Upper lobe of right lung (tissue), 1 donor: ENCODE measurements at regions not wholly inside any gene's neighbourhood (a gene's known extent, or its start where the extent isn't known, plus 50 kb on each side); places are given as distances from the start of the nearest gene placed in this dataset.

Experiments used
- ATAC-seq: fragments of 200-7000 bp; cut with Tn5 transposase; one replicate; pipeline ENCODE4 v1.9.1; 2020; ENCODE audit warnings: mild to moderate bottlenecking, moderate library complexity
- DNase-seq: peaks from one replicate; pipeline ENCODE4 v3.0.0-alpha.2; 2020
- H3K27ac ChIP-seq: fragments of 200-600 bp; one replicate; pipeline ENCODE4 v1.8.0; 2022
- H3K27me3 ChIP-seq: fragments of 200-600 bp; one replicate; pipeline ENCODE4 v1.8.0; 2022; ENCODE audit warnings: mild to moderate bottlenecking
- H3K36me3 ChIP-seq: fragments of 200-600 bp; one replicate; pipeline ENCODE4 v1.8.0; 2022
- H3K4me1 ChIP-seq: fragments of 200-600 bp; one replicate; pipeline ENCODE4 v1.8.0; 2022
- H3K4me3 ChIP-seq: fragments of 200-600 bp; one replicate; pipeline ENCODE4 v1.8.0; 2022; ENCODE audit warnings: mild to moderate bottlenecking
- H3K9me3 ChIP-seq: fragments of 200-600 bp; one replicate; pipeline ENCODE4 v1.8.0; 2022
- CTCF ChIP-seq: fragments of 200-600 bp; IDR thresholded peaks from one replicate; pipeline ENCODE4 v1.8.0; 2022; ENCODE audit warnings: antibody characterized with exemption
- intact Hi-C: fragments of 100-400 bp; cut with DNase I; formaldehyde crosslinking; loops from one replicate; pipeline ENCODE4 v1.11.0; 2022
- donor health status: DM: no; HTN: yes; CAD: no; lungs with severe emphysema.

DNA sequence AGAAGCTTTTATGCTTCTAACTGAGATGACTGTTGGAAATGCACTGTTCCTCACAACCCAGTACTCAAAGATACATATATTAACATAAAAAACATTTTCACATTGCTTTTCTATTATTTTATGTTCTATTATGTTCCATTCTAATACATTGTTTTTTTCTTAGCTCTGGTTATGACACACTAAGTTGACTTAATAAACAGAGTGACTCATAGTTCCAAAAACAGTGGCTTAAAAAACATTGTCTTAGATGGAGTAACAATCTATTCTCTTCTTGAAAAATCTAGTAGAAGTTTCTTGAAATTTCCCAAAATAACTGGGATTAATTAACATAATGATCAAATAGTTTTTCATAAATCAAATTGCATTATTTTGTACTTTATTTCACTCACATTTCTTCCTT, 328.2 kb upstream of the LRATD1 start:
- intact Hi-C loops = no loop called here
- no peaks in the 10 kb centered on the region for H3K36me3 ChIP-seq
- no peaks in the 10 kb centered on the region for H3K9me3 ChIP-seq
- H3K27me3 ChIP-seq = no peaks in the 10 kb centered on the region
- no peak for DNase-seq
- no peak for TF ChIP-seq CTCF
- H3K27ac ChIP-seq = no peak overlapping the region
- H3K4me3 ChIP-seq = no peak overlapping the region
- H3K4me1 ChIP-seq = no peaks in the 10 kb centered on the region
- ATAC-seq = no peak

DNA sequence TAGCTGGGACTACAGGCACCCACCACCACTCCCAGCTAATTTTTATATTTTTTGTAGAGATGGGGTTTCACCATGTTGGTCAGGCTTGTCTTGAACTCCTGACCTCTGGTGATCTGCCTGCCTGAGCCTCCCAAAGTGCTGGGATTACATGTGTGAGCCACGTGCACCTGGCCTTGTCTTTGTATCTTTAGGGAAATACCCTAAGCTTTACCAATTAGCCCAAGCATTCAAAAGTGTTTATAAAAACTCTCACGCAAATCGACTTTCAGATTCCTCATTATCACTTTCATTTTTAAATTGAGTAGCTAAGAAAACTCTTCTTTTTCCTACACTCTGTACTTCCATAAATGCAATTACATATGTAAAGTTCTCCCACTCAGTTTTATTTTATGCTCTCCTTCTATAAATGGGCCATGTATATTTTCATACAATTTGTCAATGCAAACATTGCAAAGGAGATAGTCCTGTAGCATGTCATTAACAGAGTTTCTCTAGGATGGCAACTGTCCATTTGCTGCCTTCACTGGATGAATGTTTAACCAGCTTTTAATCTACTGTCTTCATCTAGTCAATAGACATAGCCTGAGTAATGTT, 326.2 kb upstream of the LRATD1 start:
- Histone ChIP-seq H3K4me1 (no peaks in the 10 kb centered on the region), H3K9me3 (no peaks in the 10 kb centered on the region), H3K27ac (no peak overlapping the region), H3K27me3 (no peaks in the 10 kb centered on the region), H3K36me3 (no peaks in the 10 kb centered on the region), H3K4me3 (no peak overlapping the region)
- DNase-seq (no peak), ATAC-seq (no peak)
- intact Hi-C loops = no loop called here
- TF ChIP-seq CTCF = no peak

- Histone ChIP-seq H3K9me3 (no peaks in the 10 kb centered on the region), H3K27ac (no peak overlapping the region), H3K27me3 (no peaks in the 10 kb centered on the region), H3K4me3 (no peak overlapping the region), H3K4me1 (no peaks in the 10 kb centered on the region), H3K36me3 (no peaks in the 10 kb centered on the region)
- intact Hi-C loops = no loop called here
- no peak for TF ChIP-seq CTCF
- DNase-seq (no peak), ATAC-seq (no peak)
These were observed 319.2 kb upstream of the LRATD1 start for GRCh38 chr2:14313341-14313740.

GRCh38 chr2:14316594-14316993, 315.9 kb upstream of the LRATD1 start:
- TF ChIP-seq CTCF = no peak
- DNase-seq (no peak), ATAC-seq (no peak)
- H3K27me3 ChIP-seq = no peaks in the 10 kb centered on the region
- no peaks in the 10 kb centered on the region for H3K4me1 ChIP-seq
- no peaks in the 10 kb centered on the region for H3K9me3 ChIP-seq
- H3K27ac ChIP-seq = no peak overlapping the region
- H3K36me3 ChIP-seq = no peaks in the 10 kb centered on the region
- H3K4me3 ChIP-seq = no peak overlapping the region
- intact Hi-C loops = no loop called here

DNA sequence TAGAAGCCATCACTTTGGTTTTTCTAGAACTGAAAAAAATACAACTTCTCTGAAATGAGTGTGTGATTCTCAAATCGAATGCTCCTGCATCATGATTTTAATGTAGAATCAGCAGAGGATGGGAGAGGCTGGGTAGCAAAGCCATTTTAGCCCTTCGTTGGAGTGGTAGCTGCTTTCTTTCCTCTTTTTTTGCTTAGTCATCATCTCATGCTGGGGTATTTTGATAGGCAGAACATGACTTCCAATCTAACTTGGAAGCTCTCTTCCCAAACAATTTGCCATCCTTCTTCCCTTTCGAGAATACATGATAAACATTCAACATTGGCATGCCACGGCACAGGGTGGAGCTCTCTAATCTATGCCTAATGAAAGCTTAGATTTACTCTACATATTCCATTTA, 311.2 kb upstream of the LRATD1 start:
- Histone ChIP-seq H3K4me3 (no peak overlapping the region), H3K36me3 (no peaks in the 10 kb centered on the region), H3K27ac (no peak overlapping the region), H3K27me3 (no peaks in the 10 kb centered on the region), H3K4me1 (no peaks in the 10 kb centered on the region), H3K9me3 (no peaks in the 10 kb centered on the region)
- no peak for DNase-seq
- TF ChIP-seq CTCF = no peak
- intact Hi-C loops = no loop called here
- no peak for ATAC-seq

DNA sequence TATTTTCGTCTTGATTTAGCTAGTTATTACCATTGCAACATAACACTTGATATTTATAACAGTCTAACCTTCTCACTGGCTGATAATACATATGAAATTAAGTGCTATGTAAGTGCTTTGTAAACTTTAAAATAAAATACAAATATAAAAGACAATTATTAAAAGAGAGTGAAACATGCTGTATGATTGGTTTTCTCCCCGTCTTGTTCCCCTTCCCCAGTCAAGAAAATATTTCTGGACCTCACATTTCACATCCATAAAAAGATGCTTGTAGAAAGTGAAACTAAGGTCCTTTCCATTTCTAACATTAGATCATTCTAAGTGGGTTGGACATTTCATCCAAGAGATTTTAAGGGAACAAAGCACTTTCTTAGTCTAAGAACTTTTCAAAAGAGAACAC, 310.2 kb upstream of the LRATD1 start:
- H3K4me3 ChIP-seq = no peak overlapping the region
- intact Hi-C loops = no loop called here
- no peaks in the 10 kb centered on the region for H3K36me3 ChIP-seq
- DNase-seq (no peak), ATAC-seq (no peak)
- H3K27me3 ChIP-seq = no peaks in the 10 kb centered on the region
- no peak overlapping the region for H3K27ac ChIP-seq
- H3K4me1 ChIP-seq = no peaks in the 10 kb centered on the region
- H3K9me3 ChIP-seq = no peaks in the 10 kb centered on the region
- TF ChIP-seq CTCF = no peak
